Aorta (tissue), 5 donors: ENCODE measurements at regions not wholly inside any gene's neighbourhood (a gene's known extent, or its start where the extent isn't known, plus 50 kb on each side); places are given as distances from the start of the nearest gene placed in this dataset.

Source experiments
- ATAC-seq: fragments of 200-7000 bp; cut with Tn5 transposase; one replicate; pipeline ENCODE4 v1.9.1; 2022; ENCODE audit warnings: moderate library complexity; ENCODE audit not compliant: low FRiP score
- DNase-seq, 2 donors: peaks; one replicate each; pipeline ENCODE4 v3.0.0-alpha.2; 2020
- H3K27ac ChIP-seq, 2 donors: one replicate each; pipeline ENCODE4 v1.5.1; 2013; ENCODE audit warnings: low read length in 2 of 2, mild to moderate bottlenecking in 2 of 2, moderate library complexity in 2 of 2, control low read depth in 1 of 2, inconsistent platforms in 1 of 2, low read depth in 1 of 2
- H3K27me3 ChIP-seq, 2 donors: one replicate each; pipeline ENCODE4 v1.6.1; 2013; ENCODE audit warnings: control low read depth in 1 of 2, low read length in 1 of 2, mild to moderate bottlenecking in 1 of 2, moderate library complexity in 1 of 2; ENCODE audit not compliant: insufficient read depth in 2 of 2, control insufficient read depth in 1 of 2
- H3K36me3 ChIP-seq, 2 donors: one replicate each; pipeline ENCODE4 v1.6.1; 2013; ENCODE audit warnings: control low read depth in 1 of 2, low read length in 1 of 2, mild to moderate bottlenecking in 1 of 2; ENCODE audit not compliant: insufficient read depth in 2 of 2, control insufficient read depth in 1 of 2
- H3K4me1 ChIP-seq, 2 donors: one replicate each; pipeline ENCODE4 v1.6.1; 2013; ENCODE audit warnings: low read length in 2 of 2, control low read depth in 1 of 2, mild to moderate bottlenecking in 1 of 2, moderate library complexity in 1 of 2; ENCODE audit not compliant: insufficient read depth in 2 of 2, control insufficient read depth in 1 of 2
- H3K4me3 ChIP-seq, 2 donors: one replicate each; pipeline ENCODE4 v1.5.1; 2013; ENCODE audit warnings: low read length in 2 of 2, control low read depth in 1 of 2, mild to moderate bottlenecking in 1 of 2
- H3K9me3 ChIP-seq: one replicate; pipeline ENCODE4 v1.6.1; 2013; ENCODE audit warnings: mild to moderate bottlenecking, low read length; ENCODE audit not compliant: control insufficient read depth
- WGBS, 2 donors: extraction: QIAGEN DNeasy Blood & Tissue Kit; methylation state at CpG; one replicate each; pipeline ENCODE4 v1.1.7; 2013; 5-methylcytosine and 5-hydroxymethylcytosine counted together
- intact Hi-C, 2 donors: fragments of 100-400 bp; cut with DNase I; formaldehyde crosslinking; loops; one replicate each; pipeline versions ENCODE4 v1.14.2 to v1.15.0; 2022
- donor health status: healthy with polysubstance abuse.
- donor health status: Bipolar disorder and iron deficiency.
- donor health status: DM: no; HTN: no; CAD: no.
- donor health status: DM: no; HTN: no; CAD: no.
- donor health status: DM: yes; HTN: yes; CAD: no.

GRCh38 chr4:184575306-184575705 lies 73.9 kb downstream of the CASP3 start:
- intact Hi-C loops: no loop called here
- WGBS, 2 donors: 27 to 47% methylated on average over 1 of the region's 1 CpG
- no peaks in the 10 kb centered on the region for H3K36me3 ChIP-seq

GRCh38 chr4:184574861-184575260 lies 74.4 kb downstream of the CASP3 start:
- ATAC-seq: no peak
- intact Hi-C loops: no loop called here
- WGBS, 2 donors: 22 to 33% methylated on average over 5 of the region's 5 CpGs
- Histone ChIP-seq H3K4me3 (no peak overlapping the region), H3K27ac (no peak overlapping the region), H3K4me1 (no peaks in the 10 kb centered on the region), H3K9me3 (no peaks in the 10 kb centered on the region), H3K27me3 (no peaks in the 10 kb centered on the region), H3K36me3 (no peaks in the 10 kb centered on the region)
- DNase-seq: no peak

More at GRCh38 chr4:184575306-184575705, 73.9 kb downstream of the CASP3 start:
- no peaks in the 10 kb centered on the region for H3K27me3 ChIP-seq
- ATAC-seq (no peak), DNase-seq (no peak)
- no peaks in the 10 kb centered on the region for H3K9me3 ChIP-seq
- no peaks in the 10 kb centered on the region for H3K4me1 ChIP-seq
- no peak overlapping the region for H3K27ac ChIP-seq
- H3K4me3 ChIP-seq: no peak overlapping the region

- Histone ChIP-seq H3K4me1 (no peaks in the 10 kb centered on the region), H3K27ac (no peak overlapping the region), H3K9me3 (no peaks in the 10 kb centered on the region), H3K36me3 (no peaks in the 10 kb centered on the region), H3K4me3 (no peak overlapping the region), H3K27me3 (no peaks in the 10 kb centered on the region)
- 16 to 29% methylated on average over 2 of the region's 2 CpGs for WGBS, 2 donors
- DNase-seq (no peak), ATAC-seq (no peak)
- intact Hi-C loops: no loop called here
Measured at GRCh38 chr4:184573701-184574100, 75.5 kb downstream of the CASP3 start.

- DNase-seq (no peak), ATAC-seq (no peak)
- no peaks in the 10 kb centered on the region for H3K4me1 ChIP-seq
- intact Hi-C loops: no loop called here
- WGBS, 2 donors: 53 to 60% methylated on average over 6 of the region's 6 CpGs
- H3K4me3 ChIP-seq: no peak overlapping the region
- no peaks in the 10 kb centered on the region for H3K9me3 ChIP-seq
- H3K27me3 ChIP-seq: no peaks in the 10 kb centered on the region
- no peaks in the 10 kb centered on the region for H3K36me3 ChIP-seq
- no peak overlapping the region for H3K27ac ChIP-seq
Measured at GRCh38 chr4:184568770-184569169, 80.5 kb downstream of the CASP3 start.

GRCh38 chr4:184563621-184564020 lies 85.6 kb downstream of the CASP3 start:
- no peaks in the 10 kb centered on the region for H3K9me3 ChIP-seq
- no peak for ATAC-seq
- no peaks in the 10 kb centered on the region for H3K27me3 ChIP-seq
- no peak for DNase-seq
- no peaks in the 10 kb centered on the region for H3K4me1 ChIP-seq
- WGBS, 2 donors: 94 to 95% methylated on average over 3 of the region's 3 CpGs
- no peaks in the 10 kb centered on the region for H3K36me3 ChIP-seq
- H3K4me3 ChIP-seq: no peak overlapping the region
- intact Hi-C loops: no loop called here
- H3K27ac ChIP-seq: no peak overlapping the region

GRCh38 chr4:184558996-184559395 lies 84.6 kb upstream of the IRF2 start:
- H3K27ac ChIP-seq: no peak overlapping the region
- no peaks in the 10 kb centered on the region for H3K9me3 ChIP-seq
- WGBS, 2 donors: 73 to 75% methylated on average over 7 of the region's 7 CpGs
- DNase-seq (no peak), ATAC-seq (no peak)
- no peaks in the 10 kb centered on the region for H3K36me3 ChIP-seq
- H3K4me3 ChIP-seq: no peak overlapping the region
- no peaks in the 10 kb centered on the region for H3K4me1 ChIP-seq
- no peaks in the 10 kb centered on the region for H3K27me3 ChIP-seq
- intact Hi-C loops: no loop called here

GRCh38 chr4:184553891-184554290 lies 79.5 kb upstream of the IRF2 start:
- no peak overlapping the region for H3K4me3 ChIP-seq
- no peaks in the 10 kb centered on the region for H3K4me1 ChIP-seq
- WGBS, 2 donors: 86 to 91% methylated on average over 4 of the region's 4 CpGs
- no peaks in the 10 kb centered on the region for H3K9me3 ChIP-seq
- ATAC-seq: no peak
- no peak overlapping the region for H3K27ac ChIP-seq
- no peaks in the 10 kb centered on the region for H3K27me3 ChIP-seq
- H3K36me3 ChIP-seq: no peaks in the 10 kb centered on the region
- DNase-seq: no peak
- intact Hi-C loops: no loop called here

GRCh38 chr4:184550476-184550875 lies 76.1 kb upstream of the IRF2 start:
- ATAC-seq: no peak
- DNase-seq: no peak
- WGBS, 2 donors: 62 to 63% methylated on average over 3 of the region's 3 CpGs
- H3K4me1 ChIP-seq: no peaks in the 10 kb centered on the region
- H3K27me3 ChIP-seq: no peaks in the 10 kb centered on the region
- intact Hi-C loops: no loop called here
- H3K36me3 ChIP-seq: no peaks in the 10 kb centered on the region
- H3K27ac ChIP-seq: no peak overlapping the region
- no peaks in the 10 kb centered on the region for H3K9me3 ChIP-seq
- no peak overlapping the region for H3K4me3 ChIP-seq

- Histone ChIP-seq H3K4me3 (no peak overlapping the region), H3K27ac (no peak overlapping the region)
Measured at GRCh38 chr4:184548648-184549341, 74.4 kb upstream of the IRF2 start.

More at GRCh38 chr4:184548648-184549341, 74.4 kb upstream of the IRF2 start:
- WGBS, 2 donors: 72 to 74% methylated on average over 20 of the region's 20 CpGs
- H3K27me3 ChIP-seq: no peaks in the 10 kb centered on the region
- H3K9me3 ChIP-seq: no peaks in the 10 kb centered on the region
- DNase-seq (no peak), ATAC-seq (no peak)
- no peaks in the 10 kb centered on the region for H3K36me3 ChIP-seq
- no peaks in the 10 kb centered on the region for H3K4me1 ChIP-seq
- intact Hi-C loops: no loop called here
